Keratinocyte (primary cell): ENCODE measurements at regions not wholly inside any gene's neighbourhood (a gene's known extent, or its start where the extent isn't known, plus 50 kb on each side); places are given as distances from the start of the nearest gene placed in this dataset.

ENCODE experiments used
- DNase-seq: peaks from one replicate; pipeline ENCODE4 v3.0.0-alpha.2; 2011; ENCODE audit warnings: low read depth, missing footprints, low spot score
- FAIRE-seq: peaks from 2 replicates; lab custom pipeline; 2011; peaks lifted over from hg19 to GRCh38; lab: Jason Lieb, UNC
- H2AFZ ChIP-seq: 2 replicates; pipeline ENCODE4 v1.6.0; 2012; ENCODE audit warnings: low read length, control low read depth, inconsistent platforms; ENCODE audit not compliant: control insufficient read depth
- H3K27ac ChIP-seq: 2 replicates; pipeline ENCODE4 v1.5.1; 2011; ENCODE audit warnings: low read length; ENCODE audit not compliant: control insufficient read depth, insufficient read depth
- H3K27me3 ChIP-seq: 3 replicates; pipeline ENCODE4 v1.6.0; 2011; ENCODE audit warnings: low read length; ENCODE audit not compliant: control insufficient read depth, insufficient read depth; ENCODE audit errors: extremely low read depth
- H3K36me3 ChIP-seq, 2 experiments: 2 replicates in 1 of 2; 3 replicates in 1 of 2; pipeline ENCODE4 v1.5.1; 2011; ENCODE audit warnings: low read length in 2 of 2, mild to moderate bottlenecking in 1 of 2; ENCODE audit not compliant: control insufficient read depth in 2 of 2, insufficient read depth in 2 of 2; ENCODE audit errors: extremely low read depth in 1 of 2
- H3K4me1 ChIP-seq: 3 replicates; pipeline ENCODE4 v1.5.1; 2011; ENCODE audit warnings: low read length; ENCODE audit not compliant: control insufficient read depth, insufficient read depth; ENCODE audit errors: extremely low read depth
- H3K4me2 ChIP-seq: 3 replicates; pipeline ENCODE4 v1.6.0; 2011; ENCODE audit warnings: low read depth, low read length; ENCODE audit not compliant: control insufficient read depth, insufficient read depth; ENCODE audit errors: extremely low read depth
- H3K4me3 ChIP-seq, 3 experiments: fragments of 200-600 bp in 1 of 3; sonication (generic) in 1 of 3; 2 replicates in 2 of 3; 3 replicates in 1 of 3; pipeline ENCODE4 v1.5.1; 2011 to 2016; ENCODE audit warnings: low read length in 3 of 3, mild to moderate bottlenecking in 3 of 3, control low read depth in 2 of 3, inconsistent platforms in 1 of 3, low read depth in 1 of 3, mixed read lengths in 1 of 3, mixed run types in 1 of 3, moderate library complexity in 1 of 3; ENCODE audit not compliant: control insufficient read depth in 2 of 3, insufficient read depth in 2 of 3; ENCODE audit errors: extremely low read depth in 1 of 3
- H3K79me2 ChIP-seq: 2 replicates; pipeline ENCODE4 v1.6.0; 2012; ENCODE audit warnings: low read length; ENCODE audit not compliant: control insufficient read depth, insufficient read depth
- H3K9ac ChIP-seq: 3 replicates; pipeline ENCODE4 v1.6.0; 2011; ENCODE audit warnings: low read length; ENCODE audit not compliant: control insufficient read depth, insufficient read depth; ENCODE audit errors: extremely low read depth
- H3K9me1 ChIP-seq: 3 replicates; pipeline ENCODE4 v1.6.0; 2011; ENCODE audit warnings: low read length; ENCODE audit not compliant: control insufficient read depth, insufficient read depth; ENCODE audit errors: extremely low read depth
- H3K9me3 ChIP-seq: 2 replicates; pipeline ENCODE4 v1.5.1; 2012; ENCODE audit warnings: low read depth, low read length; ENCODE audit not compliant: control insufficient read depth
- H4K20me1 ChIP-seq: 3 replicates; pipeline ENCODE4 v1.6.0; 2011; ENCODE audit warnings: low read length; ENCODE audit not compliant: control insufficient read depth, insufficient read depth; ENCODE audit errors: extremely low read depth
- CTCF ChIP-seq, 3 experiments: IDR thresholded peaks in 1 of 3; conservative IDR thresholded peaks in 1 of 3; optimal IDR thresholded peaks in 1 of 3; 2 replicates in 2 of 3; 3 replicates in 1 of 3; pipeline versions ENCODE3 to v1.5.1; 2011; ENCODE audit warnings: low read length in 3 of 3, mild to moderate bottlenecking in 3 of 3, moderate library complexity in 2 of 3, control low read depth in 1 of 3, inconsistent platforms in 1 of 3; ENCODE audit not compliant: insufficient read depth in 2 of 3; ENCODE audit errors: extremely low read depth in 1 of 3
- EZH2 ChIP-seq: IDR thresholded peaks from one replicate; pipeline ENCODE4 v1.6.1; 2012; ENCODE audit warnings: inconsistent platforms, mild to moderate bottlenecking, low read length, moderate library complexity
- dilution Hi-C: fragments of 300-500 bp; cut with MboI; formaldehyde crosslinking; loops from one replicate; pipeline ENCODE4 v1.7.0; 2020; ENCODE audit warnings: low sequenced_read_pairs; ENCODE audit not compliant: extremely low pct_ligation_motif_present

GRCh38 chr16:13492046-13492445 lies 427.9 kb upstream of the ERCC4 start:
- TF ChIP-seq CTCF (optimal IDR thresholded peaks at IDR 0.05 in 1 of 3, IDR thresholded peaks at IDR 0.05 in 1 of 3, conservative IDR thresholded peaks at IDR 0.05 in 1 of 3; ENCODE audit: extremely low read depth in 1 of 3, insufficient read depth in 2 of 3, low read length in 3 of 3): no peak
- TF ChIP-seq EZH2: no peak
- FAIRE-seq: no peak
- H3K4me3 ChIP-seq: no peak overlapping the region

GRCh38 chr16:13503960-13504635 lies 415.9 kb upstream of the ERCC4 start:
- no peak for TF ChIP-seq EZH2
- no peak for TF ChIP-seq CTCF (optimal IDR thresholded peaks at IDR 0.05 in 1 of 3, IDR thresholded peaks at IDR 0.05 in 1 of 3, conservative IDR thresholded peaks at IDR 0.05 in 1 of 3; ENCODE audit: extremely low read depth in 1 of 3, insufficient read depth in 2 of 3, low read length in 3 of 3)
- H3K27ac ChIP-seq: no peak overlapping the region
- H3K4me1 ChIP-seq: no peaks in the 10 kb centered on the region
- H3K79me2 ChIP-seq: no peaks in the 10 kb centered on the region
- dilution Hi-C loops: no loop called here
- H4K20me1 ChIP-seq: no peaks in the 10 kb centered on the region
- FAIRE-seq: no peak
- no peaks in the 10 kb centered on the region for H3K9me1 ChIP-seq
- H3K36me3 ChIP-seq: no peaks in the 10 kb centered on the region
- H2AFZ ChIP-seq: no peak overlapping the region
- no peaks in the 10 kb centered on the region for H3K27me3 ChIP-seq
- no peak overlapping the region for H3K9ac ChIP-seq
- no peak for DNase-seq
- H3K4me3 ChIP-seq: no peak overlapping the region
- H3K4me2 ChIP-seq: no peak overlapping the region
- no peaks in the 10 kb centered on the region for H3K9me3 ChIP-seq

More at GRCh38 chr16:13492046-13492445, 427.9 kb upstream of the ERCC4 start:
- no peaks in the 10 kb centered on the region for H4K20me1 ChIP-seq
- no peak overlapping the region for H3K4me2 ChIP-seq
- no peaks in the 10 kb centered on the region for H3K4me1 ChIP-seq
- H3K79me2 ChIP-seq: no peaks in the 10 kb centered on the region
- no peaks in the 10 kb centered on the region for H3K36me3 ChIP-seq
- dilution Hi-C loops: no loop called here
- no peaks in the 10 kb centered on the region for H3K27me3 ChIP-seq
- DNase-seq: no peak
- H3K27ac ChIP-seq: no peak overlapping the region
- H3K9me1 ChIP-seq: no peaks in the 10 kb centered on the region
- H3K9ac ChIP-seq: no peak overlapping the region
- H3K9me3 ChIP-seq: no peaks in the 10 kb centered on the region
- H2AFZ ChIP-seq: no peak overlapping the region
